Panc1 (cell line): ENCODE measurements at regions not wholly inside any gene's neighbourhood (a gene's known extent, or its start where the extent isn't known, plus 50 kb on each side); places are given as distances from the start of the nearest gene placed in this dataset.

Source experiments
- CTCF ChIP-seq: fragments of 450-650 bp; IDR thresholded peaks from 2 replicates; pipeline ENCODE4 v1.5.1; 2017; ENCODE audit warnings: mild to moderate bottlenecking
- POLR2AphosphoS5 ChIP-seq: IDR thresholded peaks from 2 replicates; pipeline ENCODE4 v1.6.1; 2012; ENCODE audit warnings: mild to moderate bottlenecking, low read depth, low read length, moderate library complexity

- TF ChIP-seq CTCF, result no peak
- no peak for TF ChIP-seq POLR2AphosphoS5
These were observed 297.1 kb upstream of the DAB1 start for GRCh38 chr1:57721001-57721400.
